Heart right ventricle (tissue), 16 donors: ENCODE measurements at regions not wholly inside any gene's neighbourhood (a gene's known extent, or its start where the extent isn't known, plus 50 kb on each side); places are given as distances from the start of the nearest gene placed in this dataset.

ENCODE experiments used
- ATAC-seq, 8 donors: fragments of 200-7000 bp; cut with Tn5 transposase; one replicate each; pipeline ENCODE4 v1.9.1; 2020; ENCODE audit warnings: mild to moderate bottlenecking in 8 of 8, moderate library complexity in 8 of 8, moderate number of reproducible peaks in 1 of 8
- DNase-seq, 2 donors: peaks; one replicate each; pipeline ENCODE4 v3.0.0-alpha.2; 2020
- H3K27ac ChIP-seq, 10 donors: fragments of 200-600 bp; sonication (generic) in 2 of 10; one replicate each; pipeline versions ENCODE4 v1.5.0 to v1.8.0; 2020 to 2022; ENCODE audit warnings: mild to moderate bottlenecking in 3 of 10
- H3K27me3 ChIP-seq, 7 donors: fragments of 200-600 bp; one replicate each; pipeline ENCODE4 v1.8.0; 2021 to 2022; ENCODE audit warnings: mild to moderate bottlenecking in 2 of 7
- H3K36me3 ChIP-seq, 9 donors: fragments of 200-600 bp; sonication (generic) in 1 of 9; one replicate each; pipeline versions ENCODE4 v1.5.0 to v1.8.0; 2020 to 2022; ENCODE audit warnings: mild to moderate bottlenecking in 2 of 9
- H3K4me1 ChIP-seq, 9 donors: fragments of 200-600 bp; sonication (generic) in 1 of 9; one replicate each; pipeline versions ENCODE4 v1.5.0 to v1.8.0; 2020 to 2022; ENCODE audit warnings: mild to moderate bottlenecking in 4 of 9
- H3K4me3 ChIP-seq, 10 donors: fragments of 200-600 bp; sonication (generic) in 2 of 10; one replicate each; pipeline versions ENCODE4 v1.5.0 to v1.8.0; 2020 to 2022; ENCODE audit warnings: mild to moderate bottlenecking in 7 of 10, moderate library complexity in 2 of 10
- H3K9me3 ChIP-seq, 11 donors: fragments of 200-600 bp in 10 of 11; sonication (generic) in 2 of 11; one replicate each; pipeline versions ENCODE4 v1.5.0 to v1.8.0; 2013 to 2022; ENCODE audit warnings: mild to moderate bottlenecking in 2 of 11, control low read depth in 1 of 11, moderate library complexity in 1 of 11
- CTCF ChIP-seq, 9 donors: fragments of 200-600 bp; sonication (generic) in 2 of 9; IDR thresholded peaks; one replicate each; pipeline versions ENCODE4 v1.5.0 to v1.8.0; 2021 to 2022; ENCODE audit warnings: antibody characterized with exemption in 9 of 9, mild to moderate bottlenecking in 5 of 9, moderate library complexity in 1 of 9
- WGBS, 2 donors: extraction: QIAGEN DNeasy Blood & Tissue Kit; methylation state at CpG; one replicate each; pipeline ENCODE4 v1.1.7; 2013; ENCODE audit warnings: inconsistent platforms in 1 of 2; 5-methylcytosine and 5-hydroxymethylcytosine counted together
- intact Hi-C, 10 donors: fragments of 100-400 bp; cut with DNase I; formaldehyde crosslinking; loops; one replicate each; pipeline versions ENCODE4 v1.11.1 to v1.14.2; 2022
- donor health status: Arrhythmogenic right ventricular cardiomyopathy.
- donor health status: ischemic (EF 13 %, LVEDD 7.1; RV severe dilation, severe dysfunction).
- donor health status: healthy with polysubstance abuse.
- donor health status: DM: no; HTN: yes; CAD: no.
- donor health status: DM: no; HTN: no; CAD: no.
- donor health status: ischemic (EF 25% LVEDD 6.9; RV normal size, moderate dysfunction).
- donor health status: ischemic (EF 25% LVEDD 5.7; RV mildly dilated, moderate dysfunction).
- donor health status: healthy.
- donor health status: DM: yes; HTN: yes; CAD: no.
- donor health status: Ischemic cardiomyopathy.
- donor health status: ischemic (EF 35%, LVEDD 5.7; RV mildly dilated, moderate dysfunction).
- donor health status: nonischemic (EF 11% LVEDD 7.7; RV severe dilation, severe dysfunction).
- donor health status: DM: yes; HTN: yes; CAD: no.
- donor health status: PGD.
- donor health status: ischemic (EF 29% LVEDD 5.4; RV normal size, mild dysfunction).
- donor health status: nonischemic (EF 23%, LVEDD 6.1; RV moderate dilation, normal function).

- 86 to 89% methylated on average over 3 of the region's 3 CpGs for WGBS, 2 donors
- no peak for TF ChIP-seq CTCF (IDR thresholded peaks at IDR 0.05)
Observed at GRCh38 chr3:144942838-144943197, 971.2 kb downstream of the DIPK2A start.

GRCh38 chr3:144947895-144948294, 976.3 kb downstream of the DIPK2A start:
- 92% methylated on average over 5 of the region's 5 CpGs for WGBS, 2 donors
- no peak for TF ChIP-seq CTCF (IDR thresholded peaks at IDR 0.05)
- H3K4me3 ChIP-seq, result no peak overlapping the region
- no peaks in the 10 kb centered on the region for H3K36me3 ChIP-seq
- H3K4me1 ChIP-seq, result no peaks in the 10 kb centered on the region
- intact Hi-C loops, result no loop called here
- no peak for ATAC-seq
- H3K27me3 ChIP-seq, result no peaks in the 10 kb centered on the region
- no peak overlapping the region for H3K27ac ChIP-seq
- peaks cover 0 to 35% (median 9%) of the 10 kb centered on the region in 11 donors for H3K9me3 ChIP-seq
- DNase-seq, result no peak

More at GRCh38 chr3:144942838-144943197, 971.2 kb downstream of the DIPK2A start:
- no peak overlapping the region for H3K27ac ChIP-seq
- H3K4me1 ChIP-seq, result no peaks in the 10 kb centered on the region
- intact Hi-C loops, result no loop called here
- no peak for ATAC-seq
- H3K9me3 ChIP-seq, result peaks cover 0 to 26% (median 7%) of the 10 kb centered on the region in 11 donors
- H3K27me3 ChIP-seq, result no peaks in the 10 kb centered on the region
- DNase-seq, result no peak
- H3K4me3 ChIP-seq, result no peak overlapping the region
- no peaks in the 10 kb centered on the region for H3K36me3 ChIP-seq

GRCh38 chr3:144948711-144949110, 977.1 kb downstream of the DIPK2A start:
- Histone ChIP-seq H3K4me1 (no peaks in the 10 kb centered on the region), H3K27ac (no peak overlapping the region), H3K36me3 (no peaks in the 10 kb centered on the region), H3K27me3 (no peaks in the 10 kb centered on the region), H3K9me3 (peaks cover 0 to 34% (median 9%) of the 10 kb centered on the region in 11 donors), H3K4me3 (no peak overlapping the region)
- 78% methylated on average over 2 of the region's 2 CpGs for WGBS, 2 donors
- no peak for TF ChIP-seq CTCF (IDR thresholded peaks at IDR 0.05)
- intact Hi-C loops, result no loop called here
- DNase-seq, result no peak
- ATAC-seq, result no peak

GRCh38 chr3:144953959-144954358, 982.3 kb downstream of the DIPK2A start:
- 79 to 81% methylated on average over 1 of the region's 1 CpG for WGBS, 2 donors
- no peak for TF ChIP-seq CTCF (IDR thresholded peaks at IDR 0.05)

More at GRCh38 chr3:144953959-144954358, 982.3 kb downstream of the DIPK2A start:
- ATAC-seq (no peak), DNase-seq (no peak)
- H3K27ac ChIP-seq, result no peak overlapping the region
- H3K27me3 ChIP-seq, result no peaks in the 10 kb centered on the region
- no peak overlapping the region for H3K4me3 ChIP-seq
- H3K9me3 ChIP-seq, result peaks cover 0 to 14% (median 3%) of the 10 kb centered on the region in 11 donors
- intact Hi-C loops, result no loop called here
- no peaks in the 10 kb centered on the region for H3K36me3 ChIP-seq
- no peaks in the 10 kb centered on the region for H3K4me1 ChIP-seq
